Vagina (tissue), 2 donors: ENCODE measurements at regions not wholly inside any gene's neighbourhood (a gene's known extent, or its start where the extent isn't known, plus 50 kb on each side); places are given as distances from the start of the nearest gene placed in this dataset.

Experiments used
- CTCF ChIP-seq, 3 experiments: fragments of 450-650 bp in 2 of 3; fragments of 200-600 bp in 1 of 3; sonication (generic) in 1 of 3; IDR thresholded peaks; one replicate each; pipeline ENCODE4 v1.5.1; 2017 to 2019; ENCODE audit warnings: antibody characterized with exemption in 3 of 3, mild to moderate bottlenecking in 2 of 3, moderate library complexity in 2 of 3
- POLR2AphosphoS5 ChIP-seq, 2 donors: sonication (generic); formaldehyde crosslinking; IDR thresholded peaks; one replicate each; pipeline ENCODE4 v1.9.0; 2017; ENCODE audit warnings: antibody characterized with exemption in 2 of 2, mild to moderate bottlenecking in 2 of 2, low read depth in 1 of 2; ENCODE audit not compliant: insufficient read depth in 1 of 2

GRCh38 chr20:10855778-10856177 lies 182.0 kb upstream of the JAG1 start:
- TF ChIP-seq POLR2AphosphoS5 (IDR thresholded peaks at IDR 0.05; ENCODE audit: insufficient read depth in 1 of 2, low read depth in 1 of 2) (no peak), CTCF (IDR thresholded peaks at IDR 0.05) (no peak)
